Vagina (tissue), 2 donors: ENCODE measurements at regions not wholly inside any gene's neighbourhood (a gene's known extent, or its start where the extent isn't known, plus 50 kb on each side); places are given as distances from the start of the nearest gene placed in this dataset.

Source experiments
- CTCF ChIP-seq, 3 experiments: fragments of 450-650 bp in 2 of 3; fragments of 200-600 bp in 1 of 3; sonication (generic) in 1 of 3; IDR thresholded peaks; one replicate each; pipeline ENCODE4 v1.5.1; 2017 to 2019; ENCODE audit warnings: antibody characterized with exemption in 3 of 3, mild to moderate bottlenecking in 2 of 3, moderate library complexity in 2 of 3
- POLR2AphosphoS5 ChIP-seq, 2 donors: sonication (generic); formaldehyde crosslinking; IDR thresholded peaks; one replicate each; pipeline ENCODE4 v1.9.0; 2017; ENCODE audit warnings: antibody characterized with exemption in 2 of 2, mild to moderate bottlenecking in 2 of 2, low read depth in 1 of 2; ENCODE audit not compliant: insufficient read depth in 1 of 2

DNA sequence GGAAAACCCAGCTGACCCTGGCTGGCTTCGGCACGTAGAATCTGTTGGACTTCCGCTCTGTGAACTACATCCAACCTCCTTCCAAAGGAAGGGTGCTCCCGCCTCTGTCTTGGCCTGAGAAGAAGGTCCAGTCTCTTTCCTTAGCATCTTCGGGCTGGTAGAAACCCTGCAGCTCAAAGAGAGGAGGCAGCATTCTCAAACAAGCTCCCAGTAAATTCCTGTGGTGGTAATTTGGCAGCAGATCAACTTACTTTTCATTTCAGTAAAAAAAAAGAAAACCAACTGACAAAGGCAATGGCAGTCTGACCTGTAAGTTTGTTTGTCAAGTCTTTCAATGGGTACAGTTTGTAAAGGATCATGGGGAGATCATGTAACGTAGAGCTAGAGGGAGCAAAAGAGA lies 176.7 kb downstream of the MED10 start:
- no peak for TF ChIP-seq CTCF (IDR thresholded peaks at IDR 0.05)
- no peak for TF ChIP-seq POLR2AphosphoS5 (IDR thresholded peaks at IDR 0.05; ENCODE audit: insufficient read depth in 1 of 2, low read depth in 1 of 2)
